GM23248 (cell line): ENCODE measurements at regions not wholly inside any gene's neighbourhood (a gene's known extent, or its start where the extent isn't known, plus 50 kb on each side); places are given as distances from the start of the nearest gene placed in this dataset.

Experiments
- DNase-seq: peaks from one replicate; pipeline ENCODE4 v3.0.0-alpha.2; 2015
- H2AFZ ChIP-seq: fragments of 200-600 bp; sonication (generic); 2 replicates; pipeline ENCODE4 v1.6.1; 2016; ENCODE audit warnings: antibody characterized with exemption
- H3F3A ChIP-seq: fragments of 200-600 bp; sonication (generic); 2 replicates; pipeline ENCODE4 v1.6.1; 2016; ENCODE audit warnings: mild to moderate bottlenecking, antibody characterized with exemption, mixed run types; ENCODE audit not compliant: insufficient read depth
- H3K27ac ChIP-seq: fragments of 200-600 bp; sonication (generic); 2 replicates; pipeline ENCODE4 v1.5.1; 2016; ENCODE audit warnings: mild to moderate bottlenecking
- H3K27me3 ChIP-seq: fragments of 200-600 bp; sonication (generic); replicated peaks from 2 replicates; pipeline ENCODE4 v1.6.1; 2016; ENCODE audit warnings: mild to moderate bottlenecking; ENCODE audit not compliant: insufficient read depth
- H3K36me3 ChIP-seq: fragments of 200-600 bp; sonication (generic); 2 replicates; pipeline ENCODE4 v1.6.1; 2016; ENCODE audit warnings: low read depth, mild to moderate bottlenecking
- H3K4me1 ChIP-seq: fragments of 200-600 bp; sonication (generic); 2 replicates; pipeline ENCODE4 v1.6.1; 2016; ENCODE audit warnings: mild to moderate bottlenecking; ENCODE audit not compliant: insufficient read depth
- H3K4me2 ChIP-seq: fragments of 200-600 bp; sonication (generic); one replicate; pipeline ENCODE4 v1.6.1; 2016; ENCODE audit warnings: mild to moderate bottlenecking; ENCODE audit not compliant: unreplicated experiment
- H3K4me3 ChIP-seq: fragments of 200-600 bp; sonication (generic); 2 replicates; pipeline ENCODE4 v1.5.1; 2016; ENCODE audit warnings: mild to moderate bottlenecking
- H3K79me2 ChIP-seq: fragments of 200-600 bp; sonication (generic); 2 replicates; pipeline ENCODE4 v1.6.1; 2016; ENCODE audit warnings: mild to moderate bottlenecking; ENCODE audit not compliant: insufficient read depth
- H3K9ac ChIP-seq: fragments of 200-600 bp; sonication (generic); 2 replicates; pipeline ENCODE4 v1.6.1; 2016; ENCODE audit warnings: mild to moderate bottlenecking
- H3K9me2 ChIP-seq: fragments of 200-600 bp; sonication (generic); 2 replicates; pipeline ENCODE4 v1.6.1; 2016; ENCODE audit warnings: mixed run types, mild to moderate bottlenecking, moderate library complexity; ENCODE audit not compliant: insufficient read depth
- H3K9me3 ChIP-seq: fragments of 200-600 bp; sonication (generic); one replicate; pipeline ENCODE4 v1.6.1; 2017; ENCODE audit warnings: low read depth
- H4K20me1 ChIP-seq: fragments of 200-600 bp; sonication (generic); 2 replicates; pipeline ENCODE4 v1.6.0; 2016; ENCODE audit not compliant: insufficient read depth
- EZH2 ChIP-seq: fragments of 200-600 bp; sonication (generic); IDR thresholded peaks from 2 replicates; pipeline ENCODE4 v1.6.1; 2018; ENCODE audit warnings: antibody characterized with exemption, mild to moderate bottlenecking; ENCODE audit not compliant: insufficient read depth, poor library complexity, severe bottlenecking
- EZH2phosphoT487 ChIP-seq: fragments of 200-600 bp; sonication (generic); IDR thresholded peaks from 2 replicates; pipeline ENCODE4 v1.6.1; 2018; ENCODE audit warnings: antibody characterized with exemption, moderate library complexity, mild to moderate bottlenecking, low read depth; ENCODE audit not compliant: insufficient read depth
- WGBS, 2 experiments: methylation state at CpG; one replicate each; pipeline ENCODE4 v1.1.6; 2015 to 2017; ENCODE audit warnings: low lambda C conversion rate in 2 of 2, low coverage in 1 of 2; ENCODE audit errors: missing lambda C conversion rate in 2 of 2; 5-methylcytosine and 5-hydroxymethylcytosine counted together
- in situ Hi-C: fragments of 300-500 bp; cut with MboI; formaldehyde crosslinking; loops from 2 replicates; pipeline ENCODE4 v1.15.0; 2020

DNA sequence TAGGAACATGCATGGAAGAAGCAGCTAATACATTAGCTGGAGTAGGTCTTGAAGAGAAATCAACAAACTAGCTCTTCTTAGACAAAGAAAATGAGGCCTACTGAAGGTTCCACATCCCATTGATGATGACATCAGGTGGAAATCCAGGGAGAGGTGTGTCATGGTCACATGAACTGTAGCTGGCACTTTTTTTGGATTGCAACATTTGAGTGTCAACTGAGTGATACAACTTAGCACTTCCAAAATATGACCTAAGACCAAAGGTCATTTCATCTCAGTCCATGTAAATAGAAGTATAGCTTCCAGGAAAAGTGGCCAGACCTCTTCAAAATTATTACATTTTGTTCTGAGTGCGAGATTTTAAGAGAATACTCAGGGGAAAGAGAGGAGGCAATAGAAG is 117.2 kb upstream of the MEIS2 start:
- no peaks in the 10 kb centered on the region for H3K36me3 ChIP-seq
- H3K4me1 ChIP-seq = no peaks in the 10 kb centered on the region
- H3K9ac ChIP-seq = no peak overlapping the region
- H3K4me3 ChIP-seq = no peak overlapping the region
- H3K27me3 ChIP-seq = peaks cover 18% of the 10 kb centered on the region
- in situ Hi-C loops = no loop called here
- H3K9me2 ChIP-seq = no peaks in the 10 kb centered on the region
- H3K27ac ChIP-seq = no peak overlapping the region
- 16 to 22% methylated on average over 1 of the region's 1 CpG for WGBS, 2 experiments
- no peaks in the 10 kb centered on the region for H3K9me3 ChIP-seq
- TF ChIP-seq EZH2 (no peak), EZH2phosphoT487 (no peak)
- no peak overlapping the region for H3K4me2 ChIP-seq
- DNase-seq = peak; percentile 1
- H3K79me2 ChIP-seq = no peaks in the 10 kb centered on the region
- H2AFZ ChIP-seq = no peak overlapping the region
- no peaks in the 10 kb centered on the region for H4K20me1 ChIP-seq
- no peaks in the 10 kb centered on the region for H3F3A ChIP-seq

DNA sequence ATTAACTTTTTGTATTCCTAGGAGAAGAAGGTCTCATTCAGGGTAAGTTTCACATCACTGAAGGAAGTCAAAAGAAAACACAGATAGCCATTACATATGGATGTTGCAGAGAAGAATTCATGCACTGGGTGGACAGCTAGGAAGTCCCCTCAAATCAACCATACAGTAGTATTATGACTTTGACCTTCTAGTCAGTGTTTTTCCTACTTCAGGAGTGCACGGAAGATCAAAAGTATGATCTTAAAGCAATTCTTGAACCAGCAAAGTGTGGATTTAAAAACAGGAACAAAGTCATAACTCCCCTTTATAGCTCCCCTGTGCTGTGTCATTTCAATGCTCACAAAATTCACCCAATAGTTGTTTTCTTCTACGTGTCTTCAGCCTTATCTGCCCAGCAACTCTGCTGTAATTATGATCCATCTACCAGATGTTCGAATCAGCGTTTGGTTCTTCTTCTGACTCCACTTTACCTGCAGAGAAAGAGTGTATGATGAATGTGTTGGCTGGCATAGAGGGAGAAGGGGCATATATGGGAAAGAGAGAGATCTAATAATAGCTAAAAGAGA is 118.1 kb upstream of the MEIS2 start:
- no peaks in the 10 kb centered on the region for H3K9me2 ChIP-seq
- H3K36me3 ChIP-seq = no peaks in the 10 kb centered on the region
- no peak overlapping the region for H3K4me3 ChIP-seq
- TF ChIP-seq EZH2phosphoT487 (no peak), EZH2 (no peak)
- no peaks in the 10 kb centered on the region for H3K4me1 ChIP-seq
- DNase-seq = no peak
- WGBS, 2 experiments = 30 to 39% methylated on average over 4 of the region's 4 CpGs
- in situ Hi-C loops = no loop called here
- H3K4me2 ChIP-seq = no peak overlapping the region
- H3K27me3 ChIP-seq = peaks cover 22% of the 10 kb centered on the region
- H3K9ac ChIP-seq = no peak overlapping the region
- H3K27ac ChIP-seq = no peak overlapping the region
- no peak overlapping the region for H2AFZ ChIP-seq
- no peaks in the 10 kb centered on the region for H3F3A ChIP-seq
- H3K79me2 ChIP-seq = no peaks in the 10 kb centered on the region
- H3K9me3 ChIP-seq = no peaks in the 10 kb centered on the region
- no peaks in the 10 kb centered on the region for H4K20me1 ChIP-seq

DNA sequence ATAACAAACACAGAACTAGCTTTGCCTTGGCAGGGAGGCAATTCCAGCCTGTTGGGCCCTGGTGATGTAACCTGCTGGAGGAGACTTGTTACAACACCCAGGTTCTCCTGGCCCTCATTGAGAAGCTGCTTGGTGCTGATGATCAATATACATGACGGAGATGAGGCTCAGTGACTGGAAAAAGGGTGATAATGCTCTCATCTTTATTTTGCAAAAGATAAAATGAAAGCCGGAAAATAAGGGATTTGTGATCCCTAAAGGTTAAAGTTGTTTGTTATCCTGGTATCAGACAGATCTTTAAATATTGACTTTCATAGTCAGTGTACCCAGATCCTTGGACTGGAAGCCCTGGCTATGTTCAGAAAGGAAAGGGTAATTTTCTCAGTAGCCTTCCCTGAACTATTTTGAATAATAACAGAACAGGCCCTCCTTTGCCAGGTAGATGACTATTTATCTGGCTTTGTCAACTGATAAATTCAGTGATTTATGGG is 118.9 kb upstream of the MEIS2 start:
- WGBS, 2 experiments = 43 to 46% methylated on average over 2 of the region's 2 CpGs
- no peaks in the 10 kb centered on the region for H3K79me2 ChIP-seq
- H3K4me1 ChIP-seq = no peaks in the 10 kb centered on the region
- H3K9ac ChIP-seq = no peak overlapping the region
- H4K20me1 ChIP-seq = no peaks in the 10 kb centered on the region
- no peaks in the 10 kb centered on the region for H3K9me3 ChIP-seq
- no peaks in the 10 kb centered on the region for H3F3A ChIP-seq
- H2AFZ ChIP-seq = no peak overlapping the region
- H3K27me3 ChIP-seq = peaks cover 28% of the 10 kb centered on the region
- no peak overlapping the region for H3K4me2 ChIP-seq
- in situ Hi-C loops = no loop called here
- no peaks in the 10 kb centered on the region for H3K36me3 ChIP-seq
- H3K27ac ChIP-seq = no peak overlapping the region
- H3K4me3 ChIP-seq = no peak overlapping the region
- H3K9me2 ChIP-seq = no peaks in the 10 kb centered on the region
- DNase-seq = no peak
- no peak for TF ChIP-seq EZH2phosphoT487
- no peak for TF ChIP-seq EZH2

DNA sequence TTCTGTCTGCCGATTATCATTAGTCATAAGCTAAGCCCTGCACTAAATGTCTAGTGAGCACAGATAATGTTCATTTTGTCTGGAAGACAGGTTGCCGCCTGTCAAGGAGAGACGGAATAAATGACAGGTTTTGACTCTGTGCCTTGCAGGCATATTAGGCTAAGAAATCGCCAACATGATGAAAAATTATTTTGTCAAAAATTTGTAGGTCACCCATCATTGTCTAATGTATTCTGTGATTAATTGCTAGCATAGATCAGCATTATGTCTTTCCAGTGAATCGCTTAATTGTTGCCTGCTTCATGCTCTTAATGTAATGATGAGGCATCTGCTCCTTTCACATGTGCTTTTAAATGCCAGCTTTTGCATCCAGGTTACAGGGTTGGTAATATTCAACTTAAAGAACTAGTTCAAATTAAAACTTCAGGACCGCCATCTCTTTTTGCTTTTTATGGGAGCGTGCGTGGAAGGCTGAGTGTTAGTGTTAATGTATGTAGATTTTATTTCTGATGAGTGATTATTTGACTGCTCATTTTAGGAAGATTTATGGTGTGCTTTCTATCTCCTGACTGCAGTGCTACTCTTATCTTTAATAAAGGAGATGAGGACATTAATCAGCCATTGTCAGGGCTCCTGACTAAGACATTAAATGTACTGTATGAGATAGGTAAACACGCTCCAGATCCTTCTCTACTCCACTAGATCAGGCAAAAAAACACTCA is 120.8 kb upstream of the MEIS2 start:
- H3F3A ChIP-seq = no peaks in the 10 kb centered on the region
- no peak overlapping the region for H3K4me2 ChIP-seq
- H3K9me3 ChIP-seq = no peaks in the 10 kb centered on the region
- 51 to 55% methylated on average over 9 of the region's 9 CpGs for WGBS, 2 experiments
- DNase-seq = no peak
- TF ChIP-seq EZH2phosphoT487 = no peak
- TF ChIP-seq EZH2 = no peak
- in situ Hi-C loops = no loop called here
- H3K4me1 ChIP-seq = no peaks in the 10 kb centered on the region
- H4K20me1 ChIP-seq = no peaks in the 10 kb centered on the region
- H3K9me2 ChIP-seq = no peaks in the 10 kb centered on the region
- H3K36me3 ChIP-seq = no peaks in the 10 kb centered on the region
- H3K27ac ChIP-seq = no peak overlapping the region
- no peaks in the 10 kb centered on the region for H3K79me2 ChIP-seq
- H2AFZ ChIP-seq = no peak overlapping the region
- no peak overlapping the region for H3K4me3 ChIP-seq
- no peak overlapping the region for H3K9ac ChIP-seq
- peaks cover 34% of the 10 kb centered on the region for H3K27me3 ChIP-seq
